ENCODE measurements at regions not wholly inside any gene's neighbourhood (a gene's known extent, or its start where the extent isn't known, plus 50 kb on each side); places are given as distances from the start of the nearest gene placed in this dataset.
"Not testable (repeated sequence)": the region's sequence is repeated elsewhere in the genome, so short reads cannot be mapped to it uniquely, and the experiment has no call there.

DNA sequence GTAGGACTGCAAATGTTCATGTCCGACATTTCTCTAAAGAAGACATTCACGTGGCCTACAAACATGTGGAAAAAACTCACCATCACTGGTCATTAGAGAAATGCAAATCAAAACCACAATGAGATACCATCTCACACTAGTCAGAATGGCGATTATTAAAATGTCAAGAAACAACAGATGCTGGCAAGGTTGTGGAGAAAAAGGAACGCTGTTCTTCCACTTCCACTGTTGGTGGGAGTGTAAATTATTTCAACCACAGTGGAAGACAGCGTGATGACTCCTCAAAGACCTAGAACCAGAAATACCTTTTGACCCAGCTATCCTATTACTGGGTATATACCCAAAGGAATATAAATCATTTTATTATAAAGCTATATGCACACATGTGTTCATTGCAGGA lies 253.9 kb upstream of the UBASH3B start:
- not testable (repeated sequence) for DNase-seq (ENCODE audit: low read depth, low spot score)

GRCh38 chr11:122399375-122399774 lies 256.1 kb upstream of the UBASH3B start:
- DNase-seq (ENCODE audit: low read depth, low spot score) = no peak

DNA sequence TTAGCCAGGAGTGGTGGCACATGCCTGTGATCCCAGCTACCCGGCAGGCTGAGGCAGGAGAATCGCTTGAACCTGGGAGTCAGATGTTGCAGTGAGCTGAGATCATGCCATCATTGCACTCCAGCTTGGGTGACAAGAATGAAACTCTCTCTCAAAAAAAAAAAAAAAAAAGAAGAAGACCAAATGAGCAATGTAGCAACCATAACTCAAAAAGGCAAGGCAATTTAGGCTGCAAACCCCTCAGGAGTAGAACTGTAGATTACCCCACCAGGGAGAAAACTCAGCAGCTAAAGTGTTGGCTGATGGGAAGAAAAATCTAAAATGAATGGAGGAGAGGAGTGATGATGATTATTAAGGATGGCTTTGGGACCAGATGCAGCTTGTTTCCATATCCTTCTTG lies 256.7 kb upstream of the UBASH3B start:
- DNase-seq (ENCODE audit: low read depth, low spot score) = no peak

DNA sequence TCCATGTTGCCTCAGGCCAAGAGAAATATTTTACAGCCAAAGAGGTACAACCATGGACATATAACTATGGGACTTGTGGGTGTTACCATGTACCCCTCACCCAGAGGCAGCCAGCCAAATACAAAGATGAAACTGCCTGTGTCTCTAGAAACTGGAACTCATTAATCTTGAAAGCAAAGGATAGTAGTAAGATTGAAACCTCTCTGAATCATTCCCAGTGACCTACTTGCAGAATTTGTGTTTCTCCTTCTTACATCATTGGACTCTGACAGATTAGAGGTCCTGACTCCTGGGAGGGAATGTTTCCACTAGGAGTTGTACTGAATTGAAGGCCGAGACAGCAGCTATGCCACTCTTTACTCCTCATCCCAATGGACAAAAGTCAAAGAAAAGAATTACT lies 257.4 kb upstream of the UBASH3B start:
- DNase-seq (ENCODE audit: low read depth, low spot score) = no peak

DNA sequence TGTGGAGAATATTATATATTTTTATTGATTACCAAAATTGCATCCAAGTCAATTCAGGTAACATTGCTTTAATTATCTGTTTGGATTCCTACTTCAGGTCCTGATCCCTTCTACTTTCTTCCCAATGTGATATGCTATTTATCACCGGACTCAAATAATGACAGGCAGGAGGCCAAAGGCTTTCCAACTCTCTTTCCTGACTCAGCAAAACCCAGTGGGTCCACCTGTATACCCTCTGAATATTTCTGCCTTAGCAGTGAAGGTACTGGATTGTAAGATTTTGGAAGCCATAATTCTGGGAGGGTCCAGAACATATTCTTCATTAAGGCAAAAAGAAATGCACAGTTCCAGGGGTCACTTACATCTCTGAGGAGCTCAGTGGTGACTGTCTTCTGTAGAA lies 260.2 kb upstream of the UBASH3B start:
- no peak for DNase-seq (ENCODE audit: low read depth, low spot score)

DNA sequence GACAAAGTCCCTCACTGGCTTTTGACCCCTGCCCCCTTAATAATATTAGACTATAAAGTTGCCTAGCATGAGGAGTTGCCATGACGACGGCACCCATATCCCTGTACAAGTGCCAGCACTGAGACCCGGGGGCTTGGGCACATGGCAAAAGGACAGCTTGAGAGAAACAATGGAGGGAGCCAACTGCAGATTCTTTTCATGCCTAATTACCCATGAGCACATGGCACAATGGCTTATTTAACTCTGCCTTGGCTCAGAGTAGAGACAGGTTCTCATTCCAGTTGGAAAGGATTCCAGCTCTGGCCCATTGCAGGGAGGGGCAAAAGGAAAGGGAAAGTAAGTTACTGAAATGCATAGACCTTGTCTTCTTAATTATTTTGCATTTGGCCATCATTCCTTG lies 261.2 kb upstream of the UBASH3B start:
- DNase-seq (ENCODE audit: low read depth, low spot score) = no peak

- DNase-seq (ENCODE audit: low read depth, low spot score) = no peak
Measured at GRCh38 chr11:122393209-122393860, 262.2 kb upstream of the UBASH3B start.

DNA sequence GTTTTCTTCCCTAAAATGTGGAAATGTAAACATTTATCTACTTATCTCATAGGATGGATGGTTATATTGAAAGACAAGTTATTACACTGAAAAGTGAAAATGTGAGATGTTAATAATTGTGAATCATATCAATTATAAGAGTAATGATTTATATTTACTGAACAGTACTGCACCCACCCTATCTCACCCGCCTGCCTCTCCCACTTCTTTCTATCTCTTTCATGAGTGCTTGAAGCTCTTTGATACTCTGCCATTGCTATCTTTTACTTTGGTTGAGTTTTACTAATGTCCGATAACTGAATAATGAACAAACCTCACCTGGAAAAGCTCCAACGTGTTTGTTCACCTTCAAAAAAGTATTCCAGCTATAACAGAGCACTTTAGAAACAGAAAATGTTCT lies 263.0 kb upstream of the UBASH3B start:
- no peak for DNase-seq (ENCODE audit: low read depth, low spot score)

DNA sequence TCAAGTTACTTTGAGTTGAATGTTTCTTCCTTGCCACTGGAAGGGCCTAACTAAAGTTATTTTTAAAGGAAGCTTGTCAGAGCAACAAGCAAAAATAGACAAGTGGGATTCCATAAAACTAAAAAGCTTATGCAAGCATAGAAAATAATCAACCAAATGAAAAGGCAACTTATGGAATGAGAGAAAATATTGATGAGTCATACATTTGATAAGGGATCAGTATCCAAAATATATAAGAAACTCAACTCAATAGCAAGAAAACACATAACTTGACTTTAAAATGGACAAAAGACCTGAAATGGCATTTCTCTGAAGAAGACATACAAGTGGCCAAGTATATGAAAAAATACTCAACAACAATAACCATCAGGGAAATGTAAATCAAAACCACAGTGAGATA lies 264.5 kb upstream of the UBASH3B start:
- DNase-seq (ENCODE audit: low read depth, low spot score) = no peak

GRCh38 chr11:122383186-122383585 lies 267.2 kb upstream of the BLID start:
- DNase-seq (ENCODE audit: low read depth, low spot score) = no peak

GRCh38 chr11:122375687-122376399 lies 259.8 kb upstream of the BLID start:
- no peak for DNase-seq (ENCODE audit: low read depth, low spot score)

DNA sequence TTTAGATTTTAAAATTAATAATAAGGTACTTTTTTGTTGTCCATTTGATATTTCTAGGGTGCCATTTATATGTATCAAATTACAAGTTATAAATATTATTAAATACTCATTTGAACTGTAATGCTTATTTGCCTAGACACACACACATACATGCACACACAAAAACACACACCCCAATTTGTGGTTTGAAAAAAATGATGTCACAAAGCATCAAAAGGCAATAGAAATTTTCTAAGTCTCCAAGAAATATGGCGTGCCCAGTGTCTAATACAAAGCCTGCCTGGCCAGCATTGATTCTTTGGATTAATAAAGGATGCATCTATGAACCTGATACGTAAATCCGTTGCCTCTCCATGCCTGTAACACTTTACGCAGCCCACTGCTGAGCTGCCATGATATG lies 252.8 kb upstream of the BLID start:
- no peak for DNase-seq (ENCODE audit: low read depth, low spot score)

DNA sequence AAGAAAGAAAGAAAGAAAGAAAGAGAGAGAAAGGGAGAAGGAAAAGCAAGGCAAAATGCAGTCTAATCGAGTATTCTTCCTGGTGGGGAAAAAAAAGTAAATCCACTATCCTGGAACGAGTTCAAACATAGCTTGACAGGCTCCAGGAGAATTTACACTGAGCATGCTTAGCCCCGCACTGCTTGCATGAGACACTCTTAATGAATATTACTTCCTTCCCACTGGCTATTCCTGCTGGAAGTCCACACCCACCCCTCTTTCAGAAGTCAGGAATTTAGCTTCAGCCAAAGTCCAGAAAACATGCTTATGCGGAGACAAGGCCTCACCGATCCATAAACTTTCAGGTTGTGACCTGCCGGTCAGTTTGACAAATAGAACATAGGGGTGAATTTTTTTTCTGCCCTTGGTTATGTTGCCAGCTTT lies 251.8 kb upstream of the BLID start:
- DNase-seq (ENCODE audit: low read depth, low spot score) = peak; percentile 9

DNA sequence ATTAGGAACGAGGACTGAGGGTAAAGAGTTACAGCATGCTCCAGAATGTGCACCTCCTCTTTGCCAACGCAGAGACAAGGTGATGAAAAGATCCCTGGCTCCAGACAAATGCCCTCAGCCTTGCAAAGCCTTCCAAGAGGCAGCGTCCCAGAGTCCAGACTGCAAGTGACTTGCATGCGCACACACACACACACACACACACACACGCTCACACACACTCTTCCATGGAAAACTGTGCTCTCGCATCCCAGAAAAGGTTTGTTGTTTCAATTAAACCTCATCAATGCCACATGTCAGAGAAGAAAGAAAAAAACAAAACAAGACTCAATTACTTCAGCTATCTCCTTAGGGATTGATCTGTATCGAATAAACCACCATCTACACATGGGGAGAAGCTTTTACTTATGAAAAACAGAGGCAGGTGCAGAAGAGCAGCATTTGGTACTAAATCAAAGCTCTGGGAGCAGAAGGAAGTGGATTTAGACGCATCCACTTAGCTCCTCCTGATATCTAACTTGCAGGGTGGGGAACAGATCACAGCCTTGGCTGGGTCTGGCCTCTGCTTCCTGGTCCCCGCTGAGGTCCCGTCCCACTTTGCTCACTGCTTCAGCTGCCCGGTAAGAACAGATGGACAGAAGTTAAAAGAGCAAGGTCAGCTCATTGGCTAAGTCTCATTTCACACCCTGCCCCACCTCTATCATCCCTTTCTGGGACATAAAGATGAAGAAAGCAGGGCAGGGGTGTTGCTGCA lies 249.8 kb upstream of the BLID start:
- DNase-seq (ENCODE audit: low read depth, low spot score) = no peak

DNA sequence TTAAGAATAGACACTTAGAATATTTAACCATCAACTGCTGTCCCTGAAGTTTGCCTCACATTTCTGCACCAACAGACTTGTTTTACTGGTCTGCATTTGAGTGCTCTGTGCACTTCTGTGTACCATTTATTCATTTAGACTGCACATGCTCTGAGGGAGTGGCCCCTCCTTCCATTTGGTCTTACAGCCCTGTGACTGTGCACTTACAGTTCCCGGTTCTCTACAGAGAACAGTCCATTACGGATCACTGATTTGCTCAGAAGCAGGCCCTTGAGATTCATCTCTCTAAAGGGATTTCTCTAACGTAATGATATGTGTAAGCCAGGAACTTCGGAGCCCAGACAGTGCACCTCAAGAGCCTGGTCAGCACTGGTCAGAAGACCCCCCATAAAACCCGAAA lies 247.3 kb upstream of the BLID start:
- DNase-seq (ENCODE audit: low read depth, low spot score) = no peak

DNA sequence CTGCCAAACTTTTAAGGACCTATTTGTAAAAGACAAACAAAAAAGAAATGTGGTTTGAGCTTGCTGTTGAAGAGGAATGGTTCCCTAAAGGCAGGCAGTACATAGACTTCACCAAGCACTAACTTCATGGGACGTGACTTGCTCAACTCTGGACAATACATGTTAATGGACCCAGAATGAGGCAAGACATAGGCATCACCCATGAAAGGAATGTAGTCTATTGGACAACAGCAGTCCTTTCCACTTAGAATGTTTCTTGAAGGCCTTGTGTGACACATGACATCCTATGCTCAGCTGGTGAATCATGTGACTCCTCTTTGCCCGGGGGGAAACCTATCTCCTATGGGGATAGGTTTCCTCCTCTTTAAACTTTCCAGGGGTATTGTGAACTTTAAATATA lies 246.4 kb upstream of the BLID start:
- no peak for DNase-seq (ENCODE audit: low read depth, low spot score)

DNA sequence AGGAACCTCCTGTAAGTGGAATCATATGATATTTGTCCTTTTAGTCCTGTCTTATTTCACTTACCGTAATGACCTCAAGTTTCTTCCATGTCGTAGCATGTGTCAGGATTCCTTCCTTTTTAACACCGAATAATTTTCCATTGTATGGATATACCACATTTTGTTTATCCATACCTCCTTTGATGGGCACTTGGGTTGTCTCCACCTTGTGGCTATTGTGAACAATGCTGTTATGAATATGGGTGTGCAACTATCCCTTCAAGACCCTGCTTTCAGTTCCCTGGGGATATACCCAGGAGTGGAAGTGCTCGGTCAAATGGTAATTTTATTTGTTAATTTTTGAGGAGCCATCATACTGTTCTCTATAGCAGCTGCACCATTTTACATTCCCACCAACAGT lies 244.9 kb upstream of the BLID start:
- no peak for DNase-seq (ENCODE audit: low read depth, low spot score)

GRCh38 chr11:122359081-122359571 lies 243.1 kb upstream of the BLID start:
- no peak for DNase-seq (ENCODE audit: low read depth, low spot score)

DNA sequence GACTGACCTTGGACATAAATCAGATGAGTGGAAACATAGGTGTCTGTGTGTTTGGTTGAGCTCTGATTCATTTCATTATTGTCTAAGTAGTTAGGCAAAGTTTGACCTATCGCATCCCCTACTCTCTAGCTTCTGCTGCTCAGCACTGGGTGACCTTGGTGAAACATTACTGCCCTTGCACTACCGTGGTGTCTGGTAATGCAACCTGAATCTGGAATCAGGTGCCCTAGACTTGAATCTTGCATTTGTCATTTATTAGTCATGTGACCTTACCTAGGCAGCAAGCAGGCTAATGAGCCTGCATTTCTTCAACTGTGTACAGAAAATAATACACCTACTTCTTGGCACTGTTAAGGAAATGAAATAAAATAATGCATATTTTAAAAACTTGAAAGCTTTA lies 242.3 kb upstream of the BLID start:
- no peak for DNase-seq (ENCODE audit: low read depth, low spot score)

DNA sequence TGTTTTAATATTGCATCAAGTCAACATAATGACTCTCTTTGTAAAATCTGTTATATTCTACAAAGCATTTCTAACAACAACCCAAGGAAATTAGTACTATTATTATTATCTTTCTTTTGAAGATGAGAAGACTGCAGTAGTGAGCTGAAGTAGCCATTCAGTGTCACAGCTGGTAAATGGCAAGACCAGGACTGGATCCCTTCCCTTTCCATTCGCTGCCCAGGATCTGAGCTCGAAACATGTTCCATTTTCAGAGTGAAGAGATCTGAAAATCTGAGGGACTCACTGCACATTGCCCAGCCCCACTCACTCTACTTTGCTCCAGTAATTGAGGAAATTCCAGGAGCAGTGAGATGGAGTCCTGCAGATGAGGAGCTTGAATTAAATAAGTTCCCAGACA lies 240.0 kb upstream of the BLID start:
- no peak for DNase-seq (ENCODE audit: low read depth, low spot score)

GRCh38 chr11:122354025-122354697 lies 238.1 kb upstream of the BLID start:
- DNase-seq (ENCODE audit: low read depth, low spot score) = no peak

- DNase-seq (ENCODE audit: low read depth, low spot score) = no peak
Measured at GRCh38 chr11:122353561-122353960, 237.5 kb upstream of the BLID start.

All from smooth muscle cell of the brain vasculature (primary cell).